ENCODE measurements at regions not wholly inside any gene's neighbourhood (a gene's known extent, or its start where the extent isn't known, plus 50 kb on each side); places are given as distances from the start of the nearest gene placed in this dataset.
"Not testable (repeated sequence)": the region's sequence is repeated elsewhere in the genome, so short reads cannot be mapped to it uniquely, and the experiment has no call there.

DNA sequence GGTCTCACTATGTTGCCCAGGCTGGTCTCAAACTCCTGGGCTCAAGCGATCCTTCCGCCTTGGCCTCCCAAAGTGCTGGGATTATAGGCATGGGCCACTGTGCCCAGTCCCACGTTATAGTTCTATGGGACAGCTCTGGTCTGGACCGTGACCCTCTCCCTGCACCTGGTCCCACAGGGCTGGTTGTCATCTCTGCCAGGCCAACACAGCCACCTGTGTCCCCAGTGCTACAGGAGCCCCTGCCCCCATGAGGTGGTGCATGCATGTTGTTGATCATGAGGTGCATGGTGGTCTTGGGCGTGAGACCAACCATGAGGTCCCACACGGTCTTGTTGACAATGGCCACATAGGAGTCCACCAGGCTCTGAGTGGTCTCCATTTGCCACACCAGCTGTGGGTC is 51.0 kb upstream of the UBE2Q2 start:
- ATAC-seq; DNase-seq (ENCODE audit: low spot score); intact Hi-C loops (cut with DNase I): not testable (repeated sequence)

DNA sequence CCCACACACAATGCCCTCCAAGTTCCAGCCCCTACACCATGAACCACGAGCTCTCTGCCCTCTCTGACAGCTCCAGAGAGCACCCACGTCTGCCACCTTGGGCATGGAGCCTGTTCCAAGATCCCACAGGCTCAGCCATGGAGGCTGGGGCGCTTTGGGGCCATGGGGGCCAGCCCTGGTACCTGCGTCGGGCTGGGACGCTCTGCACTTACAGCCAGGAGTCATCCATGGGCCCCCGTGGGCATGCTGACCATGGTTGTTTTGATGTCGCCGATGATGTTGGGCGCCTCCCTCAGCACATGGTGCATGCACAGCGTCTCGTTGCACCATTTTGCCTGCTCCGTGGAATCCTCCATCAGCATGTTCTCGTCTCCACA is 51.9 kb upstream of the UBE2Q2 start:
- intact Hi-C loops (cut with DNase I) = no loop called here
- no peak for ATAC-seq
- DNase-seq (ENCODE audit: low spot score) = no peak

DNA sequence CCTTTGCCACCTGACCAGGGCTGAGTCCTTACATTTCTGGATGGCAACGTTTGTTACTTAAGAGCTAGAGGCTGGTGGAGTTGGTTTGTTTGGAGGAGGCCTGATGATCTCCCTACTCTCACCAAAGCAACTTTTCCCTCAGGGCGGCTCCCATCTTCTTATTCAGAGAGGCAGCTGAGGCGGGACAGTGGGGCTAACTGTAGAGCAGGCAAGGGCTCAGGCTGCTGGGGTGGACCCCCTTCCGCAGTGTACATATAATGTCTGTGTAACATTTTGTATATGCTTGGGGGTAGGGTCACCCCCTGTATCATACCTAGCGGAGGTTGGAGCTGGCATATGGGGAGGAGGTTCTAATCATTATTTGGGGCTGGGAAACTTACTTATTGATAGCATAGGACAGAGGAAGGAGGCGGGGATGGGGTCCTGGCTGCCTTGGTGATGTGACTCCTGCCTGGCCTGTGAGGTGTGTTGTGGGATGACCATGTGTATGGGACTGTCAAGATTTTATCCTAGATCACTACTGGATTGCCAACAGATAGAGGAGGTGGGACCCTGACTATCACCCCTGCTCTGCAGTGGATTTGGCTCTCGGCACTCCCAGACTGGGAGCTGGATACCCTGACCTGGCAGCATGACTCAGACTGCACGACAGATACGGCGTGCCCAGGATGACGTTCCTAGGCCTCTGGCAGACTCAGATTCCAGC is 52.5 kb upstream of the UBE2Q2 start:
- ATAC-seq = no peak
- intact Hi-C loops (cut with DNase I) = no loop called here
- DNase-seq (ENCODE audit: low spot score) = no peak

DNA sequence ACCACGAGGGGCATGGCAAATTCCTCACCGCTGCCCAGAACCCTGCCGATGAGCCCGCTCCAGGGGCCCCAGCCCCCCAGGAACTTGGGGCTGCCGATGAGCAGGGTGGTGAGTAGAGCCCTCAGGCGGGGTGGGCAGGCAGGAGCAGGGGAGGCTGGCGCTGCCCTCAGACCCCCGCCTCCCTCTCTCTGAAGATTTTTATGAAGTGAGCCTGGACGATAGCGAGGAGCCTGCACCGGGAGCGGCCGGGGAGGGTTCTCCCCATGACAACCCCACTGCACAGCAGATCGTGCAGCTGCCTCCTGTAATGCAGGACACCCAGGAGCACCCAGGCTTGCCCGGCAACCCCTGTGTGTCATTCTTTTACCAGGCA is 56.7 kb upstream of the UBE2Q2 start:
- no peak for DNase-seq (ENCODE audit: low spot score)
- intact Hi-C loops (cut with DNase I) = no loop called here
- no peak for ATAC-seq

DNA sequence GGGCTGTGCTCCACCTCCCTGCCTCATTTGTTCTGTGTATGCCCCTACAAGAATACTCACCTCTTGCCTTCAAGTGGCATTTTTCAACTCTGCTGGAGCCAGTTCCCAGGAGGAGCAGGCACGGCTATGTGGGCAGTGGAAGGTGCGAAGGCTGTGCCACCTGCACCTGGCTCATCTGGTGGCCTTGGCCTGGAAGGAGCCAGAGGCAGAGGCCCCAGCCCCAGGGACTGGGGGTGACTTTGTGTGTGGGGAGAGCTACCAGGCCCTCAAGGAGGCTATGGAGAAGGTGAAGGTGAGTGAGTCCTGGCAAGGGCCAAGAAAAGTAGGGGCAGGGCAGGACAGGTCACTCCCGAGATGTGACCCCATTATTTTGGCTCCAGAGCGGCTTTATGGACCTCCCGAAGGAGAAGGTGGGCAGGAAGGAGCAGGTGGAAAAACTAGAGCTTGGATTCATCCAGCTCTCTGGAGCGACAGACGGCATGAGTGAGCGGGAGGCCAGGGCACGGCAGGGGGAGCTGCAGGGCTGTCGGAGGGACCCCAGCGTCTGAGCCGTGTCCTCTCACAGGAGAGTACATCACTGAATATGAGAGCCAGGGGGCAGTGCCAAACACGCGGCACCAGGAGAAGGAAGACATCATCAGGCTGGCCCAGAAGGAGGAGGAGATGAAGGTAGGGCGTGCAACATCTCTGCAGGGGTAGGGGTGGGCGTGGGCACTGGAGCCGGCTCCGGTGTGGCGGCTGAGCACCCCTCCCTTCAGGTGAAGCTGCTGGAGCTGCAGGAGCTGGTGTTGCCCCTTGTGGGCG is 57.3 kb upstream of the UBE2Q2 start:
- intact Hi-C loops (cut with DNase I) = no loop called here
- DNase-seq (ENCODE audit: low spot score) = no peak
- no peak for ATAC-seq

GRCh38 chr15:75784511-75785480 is 58.5 kb upstream of the UBE2Q2 start:
- DNase-seq (ENCODE audit: low spot score); intact Hi-C loops (cut with DNase I); ATAC-seq: not testable (repeated sequence)

DNA sequence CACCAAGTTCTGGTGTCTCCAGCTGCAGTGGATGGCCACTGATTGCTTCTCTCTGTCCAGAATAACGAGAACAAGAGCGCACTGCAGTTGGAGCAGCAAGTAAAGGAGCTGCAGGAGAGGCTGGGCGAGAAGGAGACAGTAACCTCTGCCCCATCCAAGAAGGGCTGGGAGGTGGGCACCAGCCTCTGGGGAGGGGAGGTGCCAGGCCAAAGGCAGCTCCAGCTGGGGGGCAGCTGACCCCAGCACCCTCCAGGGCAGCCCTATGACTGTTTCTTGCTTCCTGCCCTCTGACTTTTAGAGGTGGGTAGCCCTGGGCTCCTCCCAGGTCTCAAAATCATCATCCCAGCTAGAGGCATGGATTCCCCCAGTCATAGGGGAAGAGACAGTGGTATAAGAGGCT is 59.7 kb upstream of the UBE2Q2 start:
- DNase-seq (ENCODE audit: low spot score); ATAC-seq; intact Hi-C loops (cut with DNase I): not testable (repeated sequence)

GRCh38 chr15:75782926-75783325 is 60.3 kb upstream of the UBE2Q2 start:
- DNase-seq (ENCODE audit: low spot score) (no peak), ATAC-seq (no peak)
- intact Hi-C loops (cut with DNase I) = no loop called here

DNA sequence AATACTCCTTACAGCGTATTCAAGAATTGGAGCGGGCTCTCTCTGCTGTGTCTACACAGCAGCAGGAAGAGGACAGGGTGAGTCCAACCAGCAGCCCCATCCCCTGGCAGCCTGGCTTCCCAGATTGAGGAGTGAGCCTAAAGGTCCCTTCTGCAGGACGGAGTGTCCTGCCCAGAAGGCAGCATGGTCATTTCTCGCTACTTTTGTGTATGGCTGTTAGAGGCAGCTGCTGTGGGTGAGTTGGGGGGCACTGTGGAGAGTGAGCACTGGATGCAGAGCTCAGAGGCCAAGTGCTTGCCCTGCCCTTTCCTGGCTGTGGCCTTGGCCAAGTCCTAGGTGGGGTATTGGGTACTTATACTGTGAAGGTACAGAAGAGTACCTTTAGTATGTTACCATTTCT is 62.3 kb upstream of the UBE2Q2 start:
- ATAC-seq; DNase-seq (ENCODE audit: low spot score); intact Hi-C loops (cut with DNase I): not testable (repeated sequence)

GRCh38 chr15:75779504-75779903 is 63.7 kb upstream of the UBE2Q2 start:
- ATAC-seq (no peak), DNase-seq (ENCODE audit: low spot score) (no peak)
- intact Hi-C loops (cut with DNase I) = no loop called here

- intact Hi-C loops (cut with DNase I); DNase-seq (ENCODE audit: low spot score); ATAC-seq: not testable (repeated sequence)
Observed at GRCh38 chr15:75776871-75777610, 64.4 kb upstream of the CSPG4 start.

DNA sequence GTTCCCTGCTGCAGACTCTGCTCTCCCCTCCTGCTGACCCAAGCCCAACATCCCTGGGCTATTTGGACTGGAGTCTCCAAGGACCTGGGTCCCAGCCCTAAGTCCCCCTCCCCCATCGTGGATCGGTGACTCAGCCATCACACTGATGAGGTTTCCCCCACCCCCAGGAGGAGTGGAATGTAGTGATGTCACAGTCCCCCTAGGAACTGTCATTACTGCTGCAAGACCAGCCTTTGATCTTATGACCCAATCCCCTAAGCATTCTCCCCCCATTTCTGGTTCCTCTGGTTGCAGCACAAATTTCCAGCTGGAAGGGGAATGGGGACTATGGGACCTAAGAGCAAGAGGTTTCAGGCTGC is 63.4 kb upstream of the CSPG4 start:
- intact Hi-C loops (cut with DNase I) = no loop called here

GRCh38 chr15:75775296-75776064 is 62.8 kb upstream of the CSPG4 start:
- DNase-seq (ENCODE audit: low spot score) (peak; percentile 49), ATAC-seq (no peak)
- intact Hi-C loops (cut with DNase I) = no loop called here

More for the DNA sequence above, 63.4 kb upstream of the CSPG4 start:
- no peak for ATAC-seq
- no peak for DNase-seq (ENCODE audit: low spot score)

DNA sequence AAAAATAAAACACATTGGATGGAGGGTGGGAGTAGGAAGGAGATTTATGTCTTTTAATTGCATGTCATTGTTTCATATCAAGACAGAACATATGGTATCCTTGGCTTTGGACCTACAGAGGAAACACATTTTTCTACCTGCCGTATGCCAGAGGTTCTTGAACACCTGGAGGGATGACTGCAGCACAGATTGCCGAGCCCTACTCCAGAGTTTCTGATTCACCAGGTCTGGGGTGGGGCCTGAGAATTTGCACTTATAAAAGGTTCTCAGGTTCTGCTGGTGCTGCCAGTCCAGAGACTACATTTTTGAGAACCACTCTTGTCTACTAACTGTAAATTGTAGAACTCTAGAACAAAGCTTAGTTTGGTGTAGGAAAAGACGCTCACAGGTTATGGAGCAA is 61.3 kb upstream of the CSPG4 start:
- intact Hi-C loops (cut with DNase I); DNase-seq (ENCODE audit: low spot score); ATAC-seq: not testable (repeated sequence)

GRCh38 chr15:75771054-75771453 is 58.4 kb upstream of the CSPG4 start:
- ATAC-seq; intact Hi-C loops (cut with DNase I): not testable (repeated sequence)
- peak; percentile 41 for DNase-seq (ENCODE audit: low spot score)

- intact Hi-C loops (cut with DNase I) = no loop called here
- ATAC-seq = no peak
- no peak for DNase-seq (ENCODE audit: low spot score)
Observed at GRCh38 chr15:75770131-75770530, 57.5 kb upstream of the CSPG4 start.

- DNase-seq (ENCODE audit: low spot score) = peak; percentile 31
- intact Hi-C loops (cut with DNase I); ATAC-seq: not testable (repeated sequence)
Observed at GRCh38 chr15:75768526-75768925, 55.9 kb upstream of the CSPG4 start.

Data from sciatic nerve (tissue), 2 donors.